ENCODE measurements at regions not wholly inside any gene's neighbourhood (a gene's known extent, or its start where the extent isn't known, plus 50 kb on each side); places are given as distances from the start of the nearest gene placed in this dataset.

DNA sequence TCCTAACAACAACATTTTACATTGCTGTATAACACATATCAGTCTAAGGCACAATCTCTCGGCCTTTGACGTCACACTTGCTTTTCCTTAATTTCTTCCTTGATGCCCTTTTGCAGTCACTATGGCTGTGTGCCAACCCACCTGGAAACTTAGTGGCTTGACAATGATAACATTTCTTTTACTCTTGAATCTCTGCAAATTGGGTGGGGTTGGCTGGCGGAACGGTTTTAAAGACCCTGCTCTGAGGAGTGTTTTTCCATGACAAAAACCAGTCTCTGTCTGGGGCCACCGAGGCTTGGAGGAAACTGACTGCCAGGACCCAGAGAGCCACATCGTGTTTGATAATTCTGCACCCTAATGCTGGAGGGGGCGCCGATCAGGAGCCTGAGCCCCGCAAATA lies 115.6 kb downstream of the KLF13 start:
- Histone ChIP-seq H3K9me3 (ENCODE audit: control insufficient read depth, insufficient read depth, low read length) (no peaks in the 10 kb centered on the region), H3K9ac (ENCODE audit: low read depth, low read length) (no peak overlapping the region)

GRCh38 chr15:31442699-31443111 lies 116.1 kb downstream of the KLF13 start:
- no peaks in the 10 kb centered on the region for H3K4me1 ChIP-seq (ENCODE audit: control insufficient read depth, insufficient read depth, low read length)
- H3K27me3 ChIP-seq (ENCODE audit: control insufficient read depth, insufficient read depth, low read length) = peaks cover 17% of the 10 kb centered on the region
- H3K36me3 ChIP-seq (ENCODE audit: control insufficient read depth, insufficient read depth, low read length) = no peaks in the 10 kb centered on the region
- H3K9me3 ChIP-seq (ENCODE audit: control insufficient read depth, insufficient read depth, low read length) = no peaks in the 10 kb centered on the region
- H3K9ac ChIP-seq (ENCODE audit: low read depth, low read length) = no peak overlapping the region
- no peak overlapping the region for H3K4me3 ChIP-seq (ENCODE audit: low read depth, low read length)

More for the DNA sequence above, 115.6 kb downstream of the KLF13 start:
- no peak overlapping the region for H3K4me3 ChIP-seq (ENCODE audit: low read depth, low read length)
- H3K4me1 ChIP-seq (ENCODE audit: control insufficient read depth, insufficient read depth, low read length) = no peaks in the 10 kb centered on the region
- no peaks in the 10 kb centered on the region for H3K36me3 ChIP-seq (ENCODE audit: control insufficient read depth, insufficient read depth, low read length)
- peaks cover 17% of the 10 kb centered on the region for H3K27me3 ChIP-seq (ENCODE audit: control insufficient read depth, insufficient read depth, low read length)

DNA sequence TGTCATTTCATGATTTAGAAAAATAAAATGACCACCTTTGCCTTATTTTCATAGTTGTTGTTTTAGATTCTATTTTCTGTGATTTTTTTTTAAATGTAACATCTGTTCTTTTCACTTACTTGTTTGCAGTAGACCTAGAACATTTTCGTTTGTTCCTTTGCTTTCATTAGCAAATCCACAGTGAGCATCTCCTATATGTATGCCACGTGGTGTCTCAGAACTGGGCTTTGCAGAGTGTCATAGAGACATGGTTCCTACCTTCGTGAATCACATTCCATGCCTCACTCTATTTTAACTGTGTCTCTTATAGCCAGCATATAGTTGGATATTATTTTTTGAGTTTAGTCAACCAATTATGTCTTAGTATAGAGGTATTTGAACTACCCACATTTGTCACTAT lies 118.2 kb downstream of the KLF13 start:
- Histone ChIP-seq H3K9ac (ENCODE audit: low read depth, low read length) (no peak overlapping the region), H3K4me1 (ENCODE audit: control insufficient read depth, insufficient read depth, low read length) (no peaks in the 10 kb centered on the region)

GRCh38 chr15:31446546-31446945 lies 119.9 kb downstream of the KLF13 start:
- H3K4me1 ChIP-seq (ENCODE audit: control insufficient read depth, insufficient read depth, low read length) = no peaks in the 10 kb centered on the region
- no peaks in the 10 kb centered on the region for H3K9me3 ChIP-seq (ENCODE audit: control insufficient read depth, insufficient read depth, low read length)
- H3K4me3 ChIP-seq (ENCODE audit: low read depth, low read length) = no peak overlapping the region
- no peak overlapping the region for H3K9ac ChIP-seq (ENCODE audit: low read depth, low read length)
- peaks cover 7% of the 10 kb centered on the region for H3K27me3 ChIP-seq (ENCODE audit: control insufficient read depth, insufficient read depth, low read length)
- no peaks in the 10 kb centered on the region for H3K36me3 ChIP-seq (ENCODE audit: control insufficient read depth, insufficient read depth, low read length)

More for the DNA sequence above, 118.2 kb downstream of the KLF13 start:
- no peak overlapping the region for H3K4me3 ChIP-seq (ENCODE audit: low read depth, low read length)
- H3K27me3 ChIP-seq (ENCODE audit: control insufficient read depth, insufficient read depth, low read length) = peaks cover 17% of the 10 kb centered on the region
- H3K9me3 ChIP-seq (ENCODE audit: control insufficient read depth, insufficient read depth, low read length) = no peaks in the 10 kb centered on the region
- H3K36me3 ChIP-seq (ENCODE audit: control insufficient read depth, insufficient read depth, low read length) = no peaks in the 10 kb centered on the region

- no peak overlapping the region for H3K4me3 ChIP-seq (ENCODE audit: low read depth, low read length)
- H3K27me3 ChIP-seq (ENCODE audit: control insufficient read depth, insufficient read depth, low read length) = no peaks in the 10 kb centered on the region
- H3K4me1 ChIP-seq (ENCODE audit: control insufficient read depth, insufficient read depth, low read length) = no peaks in the 10 kb centered on the region
- H3K9ac ChIP-seq (ENCODE audit: low read depth, low read length) = no peak overlapping the region
- no peaks in the 10 kb centered on the region for H3K36me3 ChIP-seq (ENCODE audit: control insufficient read depth, insufficient read depth, low read length)
- H3K9me3 ChIP-seq (ENCODE audit: control insufficient read depth, insufficient read depth, low read length) = no peaks in the 10 kb centered on the region
Observed at GRCh38 chr15:31447931-31448634, 121.4 kb downstream of the KLF13 start.

- H3K4me3 ChIP-seq (ENCODE audit: low read depth, low read length) = no peak overlapping the region
- no peaks in the 10 kb centered on the region for H3K9me3 ChIP-seq (ENCODE audit: control insufficient read depth, insufficient read depth, low read length)
- no peak overlapping the region for H3K9ac ChIP-seq (ENCODE audit: low read depth, low read length)
- H3K27me3 ChIP-seq (ENCODE audit: control insufficient read depth, insufficient read depth, low read length) = no peaks in the 10 kb centered on the region
- no peaks in the 10 kb centered on the region for H3K4me1 ChIP-seq (ENCODE audit: control insufficient read depth, insufficient read depth, low read length)
- no peaks in the 10 kb centered on the region for H3K36me3 ChIP-seq (ENCODE audit: control insufficient read depth, insufficient read depth, low read length)
Observed at GRCh38 chr15:31448635-31448979, 122.0 kb downstream of the KLF13 start.

DNA sequence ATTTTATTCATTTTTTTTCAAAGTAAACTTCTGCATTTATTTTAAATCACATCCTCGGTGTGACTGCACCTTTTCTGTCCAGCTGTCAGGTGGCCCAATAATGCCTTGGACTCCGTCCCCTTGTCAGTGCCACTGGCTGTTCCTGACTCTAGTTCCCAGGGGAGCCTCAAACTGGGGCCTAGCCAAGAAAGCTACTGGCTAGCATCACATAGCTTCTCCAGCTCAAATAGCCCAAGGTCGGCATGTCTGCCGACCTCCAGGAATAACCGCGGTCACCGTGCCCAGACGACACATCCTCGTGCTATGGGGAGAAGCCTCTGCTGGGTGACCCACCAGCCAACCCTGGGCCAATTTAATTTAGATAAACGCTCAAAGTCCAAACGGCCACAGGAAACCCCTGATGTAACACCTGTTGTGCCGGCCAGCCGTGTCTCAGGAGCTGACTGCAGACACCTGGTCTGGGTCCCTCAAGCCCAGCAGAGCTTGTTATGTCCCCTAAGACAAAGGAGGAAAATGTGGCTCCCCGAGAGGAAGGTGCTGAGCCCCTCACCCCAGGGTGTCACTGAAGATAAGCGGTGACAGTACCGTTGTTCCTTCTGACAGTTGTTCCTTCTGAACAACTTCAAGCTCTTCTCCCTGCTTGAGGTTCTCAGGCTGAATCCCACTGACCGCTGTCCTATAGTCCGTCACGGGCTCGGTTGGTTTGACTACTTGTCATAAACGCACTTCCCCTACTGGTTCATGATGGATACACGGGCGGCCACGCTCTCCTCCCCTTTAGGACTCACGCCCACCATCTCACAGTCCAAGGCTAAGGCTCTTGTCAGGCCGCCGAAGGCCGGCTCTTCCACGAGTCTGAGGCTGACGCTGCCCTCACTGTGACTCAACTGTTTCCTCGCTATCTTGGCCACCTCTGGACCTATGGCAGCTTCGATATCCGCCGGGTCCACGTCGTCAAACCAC lies 126.2 kb downstream of the KLF13 start:
- H3K9ac ChIP-seq (ENCODE audit: low read depth, low read length) = no peak overlapping the region

GRCh38 chr15:31453558-31454318 lies 127.1 kb downstream of the KLF13 start:
- Histone ChIP-seq H3K36me3 (ENCODE audit: control insufficient read depth, insufficient read depth, low read length) (no peaks in the 10 kb centered on the region), H3K9ac (ENCODE audit: low read depth, low read length) (no peak overlapping the region), H3K4me1 (ENCODE audit: control insufficient read depth, insufficient read depth, low read length) (no peaks in the 10 kb centered on the region), H3K4me3 (ENCODE audit: low read depth, low read length) (no peak overlapping the region), H3K27me3 (ENCODE audit: control insufficient read depth, insufficient read depth, low read length) (no peaks in the 10 kb centered on the region), H3K9me3 (ENCODE audit: control insufficient read depth, insufficient read depth, low read length) (no peaks in the 10 kb centered on the region)

More for the DNA sequence above, 126.2 kb downstream of the KLF13 start:
- Histone ChIP-seq H3K4me1 (ENCODE audit: control insufficient read depth, insufficient read depth, low read length) (no peaks in the 10 kb centered on the region), H3K27me3 (ENCODE audit: control insufficient read depth, insufficient read depth, low read length) (no peaks in the 10 kb centered on the region), H3K9me3 (ENCODE audit: control insufficient read depth, insufficient read depth, low read length) (no peaks in the 10 kb centered on the region), H3K36me3 (ENCODE audit: control insufficient read depth, insufficient read depth, low read length) (no peaks in the 10 kb centered on the region), H3K4me3 (ENCODE audit: low read depth, low read length) (no peak overlapping the region)

DNA sequence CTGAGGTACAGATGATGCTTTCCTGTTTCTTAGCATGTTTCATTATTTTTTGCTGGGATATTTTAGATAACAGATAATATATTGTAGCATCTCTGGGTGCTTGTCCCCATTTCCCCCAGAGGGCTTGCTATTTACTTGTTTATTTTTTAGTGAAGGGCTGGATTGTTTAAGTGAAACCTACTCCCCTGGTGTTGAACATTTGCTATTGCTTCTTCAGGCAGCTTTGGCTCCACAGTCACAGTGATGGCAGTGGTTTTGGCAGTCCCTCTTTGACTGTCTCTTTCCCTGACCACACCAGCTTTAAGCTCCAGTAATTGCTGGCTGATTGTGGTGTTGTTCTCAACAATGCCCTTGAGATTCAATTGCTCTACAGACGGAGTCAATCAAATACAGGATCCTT lies 128.9 kb downstream of the KLF13 start:
- Histone ChIP-seq H3K9me3 (ENCODE audit: control insufficient read depth, insufficient read depth, low read length) (no peaks in the 10 kb centered on the region), H3K36me3 (ENCODE audit: control insufficient read depth, insufficient read depth, low read length) (no peaks in the 10 kb centered on the region), H3K27me3 (ENCODE audit: control insufficient read depth, insufficient read depth, low read length) (no peaks in the 10 kb centered on the region), H3K4me3 (ENCODE audit: low read depth, low read length) (no peak overlapping the region), H3K9ac (ENCODE audit: low read depth, low read length) (no peak overlapping the region), H3K4me1 (ENCODE audit: control insufficient read depth, insufficient read depth, low read length) (no peaks in the 10 kb centered on the region)

GRCh38 chr15:31456354-31457060 lies 129.9 kb downstream of the KLF13 start:
- Histone ChIP-seq H3K36me3 (ENCODE audit: control insufficient read depth, insufficient read depth, low read length) (no peaks in the 10 kb centered on the region), H3K27me3 (ENCODE audit: control insufficient read depth, insufficient read depth, low read length) (no peaks in the 10 kb centered on the region), H3K9ac (ENCODE audit: low read depth, low read length) (no peak overlapping the region), H3K9me3 (ENCODE audit: control insufficient read depth, insufficient read depth, low read length) (no peaks in the 10 kb centered on the region), H3K4me1 (ENCODE audit: control insufficient read depth, insufficient read depth, low read length) (no peaks in the 10 kb centered on the region), H3K4me3 (ENCODE audit: low read depth, low read length) (no peak overlapping the region)

GRCh38 chr15:31457161-31457560 lies 130.5 kb downstream of the KLF13 start:
- H3K36me3 ChIP-seq (ENCODE audit: control insufficient read depth, insufficient read depth, low read length) = no peaks in the 10 kb centered on the region
- no peak overlapping the region for H3K4me3 ChIP-seq (ENCODE audit: low read depth, low read length)
- no peaks in the 10 kb centered on the region for H3K9me3 ChIP-seq (ENCODE audit: control insufficient read depth, insufficient read depth, low read length)
- no peaks in the 10 kb centered on the region for H3K4me1 ChIP-seq (ENCODE audit: control insufficient read depth, insufficient read depth, low read length)
- H3K27me3 ChIP-seq (ENCODE audit: control insufficient read depth, insufficient read depth, low read length) = no peaks in the 10 kb centered on the region
- no peak overlapping the region for H3K9ac ChIP-seq (ENCODE audit: low read depth, low read length)

Data from iPS-15b (cell line).